AG04449 (cell line): ENCODE measurements at regions not wholly inside any gene's neighbourhood (a gene's known extent, or its start where the extent isn't known, plus 50 kb on each side); places are given as distances from the start of the nearest gene placed in this dataset.

ENCODE experiments used
- CTCF ChIA-PET: fragments of 350-600 bp; formaldehyde crosslinking; extraction: SDS; loops from one replicate; lab custom pipeline; 2021; ENCODE audit warnings: antibody characterized with exemption; lab: Yijun Ruan, JAX
- POLR2A ChIA-PET: fragments of 400-600, 350-600 bp; formaldehyde crosslinking; extraction: SDS; loops from one replicate; lab custom pipeline; 2020; ENCODE audit warnings: antibody characterized with exemption, inconsistent platforms; lab: Yijun Ruan, JAX
- DNase-seq: peaks from one replicate; pipeline ENCODE4 v3.0.0-alpha.2; 2010; ENCODE audit warnings: low read depth, low spot score
- H3K4me3 ChIP-seq: 2 replicates; pipeline ENCODE4 v1.5.1; 2011; ENCODE audit warnings: low read depth, mild to moderate bottlenecking, control low read depth, low read length
- CTCF ChIP-seq: IDR thresholded peaks from one replicate; pipeline ENCODE4 v1.5.1; 2011; ENCODE audit warnings: mild to moderate bottlenecking, moderate library complexity, low read length, control low read depth, inconsistent platforms; ENCODE audit not compliant: insufficient read depth; ENCODE audit errors: missing control alignments

GRCh38 chr4:38354872-38355271 lies 309.1 kb upstream of the KLF3 start:
- no peak for TF ChIP-seq CTCF
- DNase-seq, result no peak
- ChIA-PET CTCF (no interaction called here), POLR2A (no interaction called here)
- no peak overlapping the region for H3K4me3 ChIP-seq

- no peak for TF ChIP-seq CTCF
- POLR2A ChIA-PET, result interaction anchor here (0.6 kb wide), 1 partner anchor 195 kb away, joined by 3 read pairs; no protein-coding TSS in a partner anchor
- CTCF ChIA-PET, result no interaction called here
- no peak overlapping the region for H3K4me3 ChIP-seq
- DNase-seq, result no peak
These were observed 307.3 kb upstream of the KLF3 start for GRCh38 chr4:38356686-38357085.

- no peak overlapping the region for H3K4me3 ChIP-seq
- ChIA-PET POLR2A (no interaction called here), CTCF (interaction anchor here (0.7 kb wide), 1 partner anchor 18 kb away, joined by 3 read pairs; no protein-coding TSS in a partner anchor)
- DNase-seq, result no peak
- TF ChIP-seq CTCF, result no peak
These were observed 306.5 kb upstream of the KLF3 start for GRCh38 chr4:38357546-38357945.

- H3K4me3 ChIP-seq, result no peak overlapping the region
- POLR2A ChIA-PET, result no interaction called here
- DNase-seq, result no peak
- no peak for TF ChIP-seq CTCF
- CTCF ChIA-PET, result no interaction called here
These were observed 304.9 kb upstream of the KLF3 start for GRCh38 chr4:38359113-38359512.

- CTCF ChIA-PET, result no interaction called here
- H3K4me3 ChIP-seq, result no peak overlapping the region
- TF ChIP-seq CTCF, result no peak
- no peak for DNase-seq
- POLR2A ChIA-PET, result no interaction called here
These were observed 303.8 kb upstream of the KLF3 start for GRCh38 chr4:38360201-38360600.

- ChIA-PET CTCF (no interaction called here), POLR2A (no interaction called here)
- no peak for TF ChIP-seq CTCF
- no peak for DNase-seq
- no peak overlapping the region for H3K4me3 ChIP-seq
These were observed 299.5 kb upstream of the KLF3 start for GRCh38 chr4:38364383-38364963.
